ENCODE measurements at regions not wholly inside any gene's neighbourhood (a gene's known extent, or its start where the extent isn't known, plus 50 kb on each side); places are given as distances from the start of the nearest gene placed in this dataset.
"Not testable (repeated sequence)": the region's sequence is repeated elsewhere in the genome, so short reads cannot be mapped to it uniquely, and the experiment has no call there.

GRCh38 chr13:83117046-83117445 lies 765.2 kb downstream of the SLITRK1 start:
- Histone ChIP-seq H3K4me3 (ENCODE audit: low read length) (no peak overlapping the region), H3K4me2 (ENCODE audit: low read length) (peak overlapping the region; percentile 12), H4K20me1 (ENCODE audit: insufficient read depth) (no peaks in the 10 kb centered on the region), H3K36me3 (ENCODE audit: insufficient read depth, low read length) (no peaks in the 10 kb centered on the region), H3K9ac (ENCODE audit: low read length) (no peak overlapping the region), H3K79me2 (replicated peaks; ENCODE audit: insufficient read depth, low read length) (no peaks in the 10 kb centered on the region), H3K9me3 (ENCODE audit: low read length) (no peaks in the 10 kb centered on the region), H3K9me2 (ENCODE audit: insufficient read depth, low read length) (no peaks in the 10 kb centered on the region), H3K27ac (ENCODE audit: low read length) (peak overlapping the region; percentile 2), H2AFZ (ENCODE audit: low read depth, low read length) (no peak overlapping the region), H3F3A (ENCODE audit: insufficient read depth, low read length, poor library complexity, severe bottlenecking) (no peaks in the 10 kb centered on the region), H3K27me3 (ENCODE audit: insufficient read depth, low read depth, low read length) (no peaks in the 10 kb centered on the region)
- peak; percentile 26 for TF ChIP-seq REST (IDR thresholded peaks at IDR 0.05; ENCODE audit: borderline replicate concordance)
- no peak for TF ChIP-seq MXI1 (conservative IDR thresholded peaks at IDR 0.05; ENCODE audit: poor library complexity, severe bottlenecking)
- peak; percentile 91 for TF ChIP-seq EP300 (conservative IDR thresholded peaks at IDR 0.05; ENCODE audit: poor library complexity, severe bottlenecking)
- no peak for TF ChIP-seq CTCF (IDR thresholded peaks at IDR 0.05; ENCODE audit: poor library complexity, severe bottlenecking)
- TF ChIP-seq EZH2 (IDR thresholded peaks at IDR 0.05; ENCODE audit: borderline replicate concordance, insufficient read depth, low read length, poor library complexity, severe bottlenecking), result no peak
- TF ChIP-seq RAD21 (conservative IDR thresholded peaks at IDR 0.05), result no peak
- peak; percentile 72 for TF ChIP-seq POLR2AphosphoS5 (IDR thresholded peaks at IDR 0.05)
- no peak for TF ChIP-seq SMC3 (conservative IDR thresholded peaks at IDR 0.05; ENCODE audit: poor library complexity)
- no peak for TF ChIP-seq TAF1 (IDR thresholded peaks at IDR 0.05; ENCODE audit: low read depth)

- H3K4me3 ChIP-seq (ENCODE audit: low read length), result not testable (repeated sequence)
Observed at GRCh38 chr13:83101574-83102247, 780.6 kb downstream of the SLITRK1 start.

More at GRCh38 chr13:83101574-83102247, 780.6 kb downstream of the SLITRK1 start:
- not testable (repeated sequence) for H3K9me2 ChIP-seq (ENCODE audit: insufficient read depth, low read length); H3K36me3 ChIP-seq (ENCODE audit: insufficient read depth, low read length); H3K9me3 ChIP-seq (ENCODE audit: low read length); H3F3A ChIP-seq (ENCODE audit: insufficient read depth, low read length, poor library complexity, severe bottlenecking); H3K27ac ChIP-seq (ENCODE audit: low read length); H4K20me1 ChIP-seq (ENCODE audit: insufficient read depth); H3K4me2 ChIP-seq (ENCODE audit: low read length); H3K79me2 ChIP-seq (replicated peaks; ENCODE audit: insufficient read depth, low read length); H3K27me3 ChIP-seq (ENCODE audit: insufficient read depth, low read depth, low read length); H2AFZ ChIP-seq (ENCODE audit: low read depth, low read length); H3K9ac ChIP-seq (ENCODE audit: low read length)
